ENCODE measurements at regions not wholly inside any gene's neighbourhood (a gene's known extent, or its start where the extent isn't known, plus 50 kb on each side); places are given as distances from the start of the nearest gene placed in this dataset.

DNA sequence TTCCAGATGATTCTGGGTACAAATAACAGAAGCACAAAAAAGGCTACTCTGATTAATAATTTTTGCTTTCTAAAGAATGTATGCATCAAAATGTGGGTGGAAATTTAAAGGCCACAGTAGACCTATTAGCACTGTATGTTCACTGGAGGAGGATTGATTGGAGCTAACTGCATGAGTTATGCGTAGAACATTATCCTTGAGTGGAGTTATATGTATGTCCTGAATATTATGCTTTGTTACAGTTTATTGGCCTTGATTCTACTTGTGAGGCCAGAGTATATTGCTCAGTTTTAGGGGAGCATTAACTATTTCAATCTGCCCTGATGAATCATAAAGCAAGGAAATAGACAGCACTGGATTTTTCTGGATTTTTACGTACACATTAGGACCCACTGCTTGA, 87.9 kb downstream of the CDCA7 start:
- CTCF ChIA-PET (ENCODE audit: low intra/inter-chr PET ratio, low total read pairs): no interaction called here
- ATAC-seq: no peak

More for the DNA sequence above, 87.9 kb downstream of the CDCA7 start:
- TF ChIP-seq EP300 (IDR thresholded peaks at IDR 0.05; ENCODE audit: low read depth in 2 of 2, low read length in 2 of 2) (no peak), EP300 (CRISPR knock-in tag; IDR thresholded peaks at IDR 0.05; ENCODE audit: borderline replicate concordance) (no peak), ZKSCAN1 (IDR thresholded peaks at IDR 0.05; ENCODE audit: low read length) (no peak), SP4 (CRISPR knock-in tag; IDR thresholded peaks at IDR 0.05) (no peak), ZNF382 (CRISPR knock-in tag; IDR thresholded peaks at IDR 0.05; ENCODE audit: borderline replicate concordance) (no peak), RBM39 (IDR thresholded peaks at IDR 0.05; ENCODE audit: low read depth, low read length, poor library complexity, severe bottlenecking) (no peak), FOXM1 (CRISPR knock-in tag; IDR thresholded peaks at IDR 0.05) (no peak), SATB2 (CRISPR knock-in tag; IDR thresholded peaks at IDR 0.05) (no peak), ZNF550 (CRISPR knock-in tag; IDR thresholded peaks at IDR 0.05; ENCODE audit: borderline replicate concordance) (no peak), RARG (CRISPR knock-in tag; IDR thresholded peaks at IDR 0.05; ENCODE audit: low read depth) (no peak), ZNF350 (CRISPR knock-in tag; IDR thresholded peaks at IDR 0.05; ENCODE audit: borderline replicate concordance, low read depth) (no peak)
- TF ChIP-seq, protein P1, sequence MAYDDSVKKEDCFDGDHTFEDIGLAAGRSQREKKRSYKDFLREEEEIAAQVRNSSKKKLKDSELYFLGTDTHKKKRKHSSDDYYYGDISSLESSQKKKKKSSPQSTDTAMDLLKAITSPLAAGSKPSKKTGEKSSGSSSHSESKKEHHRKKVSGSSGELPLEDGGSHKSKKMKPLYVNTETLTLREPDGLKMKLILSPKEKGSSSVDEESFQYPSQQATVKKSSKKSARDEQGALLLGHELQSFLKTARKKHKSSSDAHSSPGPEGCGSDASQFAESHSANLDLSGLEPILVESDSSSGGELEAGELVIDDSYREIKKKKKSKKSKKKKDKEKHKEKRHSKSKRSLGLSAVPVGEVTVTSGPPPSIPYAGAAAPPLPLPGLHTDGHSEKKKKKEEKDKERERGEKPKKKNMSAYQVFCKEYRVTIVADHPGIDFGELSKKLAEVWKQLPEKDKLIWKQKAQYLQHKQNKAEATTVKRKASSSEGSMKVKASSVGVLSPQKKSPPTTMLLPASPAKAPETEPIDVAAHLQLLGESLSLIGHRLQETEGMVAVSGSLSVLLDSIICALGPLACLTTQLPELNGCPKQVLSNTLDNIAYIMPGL (CRISPR knock-in tag; IDR thresholded peaks at IDR 0.05; ENCODE audit: borderline replicate concordance in 1 of 2, low read depth in 1 of 2): no peak
- TF ChIP-seq, protein P2, sequence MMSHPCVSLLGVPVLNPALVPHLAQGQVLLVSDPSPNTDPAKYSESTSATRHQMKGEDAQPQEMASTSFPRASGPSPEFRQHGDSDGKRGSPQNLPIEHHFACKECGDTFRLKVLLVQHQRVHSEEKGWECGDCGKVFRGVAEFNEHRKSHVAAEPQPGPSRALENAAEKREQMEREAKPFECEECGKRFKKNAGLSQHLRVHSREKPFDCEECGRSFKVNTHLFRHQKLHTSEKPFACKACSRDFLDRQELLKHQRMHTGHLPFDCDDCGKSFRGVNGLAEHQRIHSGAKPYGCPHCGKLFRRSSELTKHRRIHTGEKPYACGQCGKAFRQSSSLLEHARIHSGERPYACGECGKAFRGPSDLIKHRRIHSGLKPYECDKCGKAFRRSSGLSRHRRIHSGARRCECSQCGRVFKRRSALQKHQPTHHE (CRISPR knock-in tag; IDR thresholded peaks at IDR 0.05; ENCODE audit: borderline replicate concordance): no peak
- TF ChIP-seq, protein P3, sequence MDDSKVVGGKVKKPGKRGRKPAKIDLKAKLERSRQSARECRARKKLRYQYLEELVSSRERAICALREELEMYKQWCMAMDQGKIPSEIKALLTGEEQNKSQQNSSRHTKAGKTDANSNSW (CRISPR knock-in tag; IDR thresholded peaks at IDR 0.05; ENCODE audit: borderline replicate concordance): no peak
- TF ChIP-seq, protein P4, sequence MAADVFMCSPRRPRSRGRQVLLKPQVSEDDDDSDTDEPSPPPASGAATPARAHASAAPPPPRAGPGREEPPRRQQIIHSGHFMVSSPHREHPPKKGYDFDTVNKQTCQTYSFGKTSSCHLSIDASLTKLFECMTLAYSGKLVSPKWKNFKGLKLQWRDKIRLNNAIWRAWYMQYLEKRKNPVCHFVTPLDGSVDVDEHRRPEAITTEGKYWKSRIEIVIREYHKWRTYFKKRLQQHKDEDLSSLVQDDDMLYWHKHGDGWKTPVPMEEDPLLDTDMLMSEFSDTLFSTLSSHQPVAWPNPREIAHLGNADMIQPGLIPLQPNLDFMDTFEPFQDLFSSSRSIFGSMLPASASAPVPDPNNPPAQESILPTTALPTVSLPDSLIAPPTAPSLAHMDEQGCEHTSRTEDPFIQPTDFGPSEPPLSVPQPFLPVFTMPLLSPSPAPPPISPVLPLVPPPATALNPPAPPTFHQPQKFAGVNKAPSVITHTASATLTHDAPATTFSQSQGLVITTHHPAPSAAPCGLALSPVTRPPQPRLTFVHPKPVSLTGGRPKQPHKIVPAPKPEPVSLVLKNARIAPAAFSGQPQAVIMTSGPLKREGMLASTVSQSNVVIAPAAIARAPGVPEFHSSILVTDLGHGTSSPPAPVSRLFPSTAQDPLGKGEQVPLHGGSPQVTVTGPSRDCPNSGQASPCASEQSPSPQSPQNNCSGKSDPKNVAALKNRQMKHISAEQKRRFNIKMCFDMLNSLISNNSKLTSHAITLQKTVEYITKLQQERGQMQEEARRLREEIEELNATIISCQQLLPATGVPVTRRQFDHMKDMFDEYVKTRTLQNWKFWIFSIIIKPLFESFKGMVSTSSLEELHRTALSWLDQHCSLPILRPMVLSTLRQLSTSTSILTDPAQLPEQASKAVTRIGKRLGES (CRISPR knock-in tag; IDR thresholded peaks at IDR 0.05; ENCODE audit: borderline replicate concordance): no peak
- TF ChIP-seq, protein P5, sequence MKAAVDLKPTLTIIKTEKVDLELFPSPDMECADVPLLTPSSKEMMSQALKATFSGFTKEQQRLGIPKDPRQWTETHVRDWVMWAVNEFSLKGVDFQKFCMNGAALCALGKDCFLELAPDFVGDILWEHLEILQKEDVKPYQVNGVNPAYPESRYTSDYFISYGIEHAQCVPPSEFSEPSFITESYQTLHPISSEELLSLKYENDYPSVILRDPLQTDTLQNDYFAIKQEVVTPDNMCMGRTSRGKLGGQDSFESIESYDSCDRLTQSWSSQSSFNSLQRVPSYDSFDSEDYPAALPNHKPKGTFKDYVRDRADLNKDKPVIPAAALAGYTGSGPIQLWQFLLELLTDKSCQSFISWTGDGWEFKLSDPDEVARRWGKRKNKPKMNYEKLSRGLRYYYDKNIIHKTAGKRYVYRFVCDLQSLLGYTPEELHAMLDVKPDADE (CRISPR knock-in tag; IDR thresholded peaks at IDR 0.05): no peak
- TF ChIP-seq, protein P6, sequence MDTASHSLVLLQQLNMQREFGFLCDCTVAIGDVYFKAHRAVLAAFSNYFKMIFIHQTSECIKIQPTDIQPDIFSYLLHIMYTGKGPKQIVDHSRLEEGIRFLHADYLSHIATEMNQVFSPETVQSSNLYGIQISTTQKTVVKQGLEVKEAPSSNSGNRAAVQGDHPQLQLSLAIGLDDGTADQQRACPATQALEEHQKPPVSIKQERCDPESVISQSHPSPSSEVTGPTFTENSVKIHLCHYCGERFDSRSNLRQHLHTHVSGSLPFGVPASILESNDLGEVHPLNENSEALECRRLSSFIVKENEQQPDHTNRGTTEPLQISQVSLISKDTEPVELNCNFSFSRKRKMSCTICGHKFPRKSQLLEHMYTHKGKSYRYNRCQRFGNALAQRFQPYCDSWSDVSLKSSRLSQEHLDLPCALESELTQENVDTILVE (CRISPR knock-in tag; IDR thresholded peaks at IDR 0.05): no peak
- Histone ChIP-seq H3K9me3 (ENCODE audit: low read length) (no peaks in the 10 kb centered on the region), H4K20me1 (ENCODE audit: insufficient read depth, low read length) (no peaks in the 10 kb centered on the region), H2AFZ (ENCODE audit: low read length) (no peak overlapping the region), H3K27me3 (ENCODE audit: control insufficient read depth in 1 of 2, insufficient read depth in 2 of 2, low read length in 2 of 2) (peaks cover 0 to 7% of the 10 kb centered on the region in 2 experiments; a peak in 3 of 5 replicates), H3K4me1 (ENCODE audit: insufficient read depth, low read length) (no peaks in the 10 kb centered on the region), H3K36me3 (replicated peaks in 1 of 2; ENCODE audit: control insufficient read depth in 1 of 2, insufficient read depth in 2 of 2, low read length in 2 of 2) (no peaks in the 10 kb centered on the region), H3K79me2 (ENCODE audit: insufficient read depth, low read length) (no peaks in the 10 kb centered on the region), H3K4me3 (replicated peaks in 1 of 3; ENCODE audit: insufficient read depth in 1 of 3, low read depth in 2 of 3, low read length in 3 of 3) (no peak overlapping the region), H3K9ac (ENCODE audit: insufficient read depth, low read depth, low read length) (no peak overlapping the region), H3K4me2 (ENCODE audit: low read depth, low read length) (no peak overlapping the region), H3K27ac (ENCODE audit: extremely low read length, insufficient read depth, low read length) (no peak overlapping the region)
- in situ Hi-C loops (cut with HindIII; ENCODE audit: extremely low pct_ligation_motif_present, low pct_unique_long_range_greater_than_20kb) (no loop called here), intact Hi-C loops (cut with micrococcal nuclease; ENCODE audit: unreplicated experiment) (no loop called here)
- DNase-seq (ENCODE audit: low spot score): no peak
- BruUV-seq (replicated peaks): no TSS peak
- no peak for FAIRE-seq
- POLR2A ChIA-PET: no interaction called here
- 71% methylated on average over 2 of the region's 2 CpGs for WGBS (ENCODE audit: low lambda C conversion rate)

Data from HepG2 (cell line).